ENCODE measurements at regions not wholly inside any gene's neighbourhood (a gene's known extent, or its start where the extent isn't known, plus 50 kb on each side); places are given as distances from the start of the nearest gene placed in this dataset.

- TF ChIP-seq POLR2A (IDR thresholded peaks at IDR 0.05): no peak
- TF ChIP-seq CTCF (IDR thresholded peaks at IDR 0.05): no peak
Observed at GRCh38 chr1:96945509-96946084, 224.0 kb downstream of the PTBP2 start.
